RWPE2 (cell line): ENCODE measurements at regions not wholly inside any gene's neighbourhood (a gene's known extent, or its start where the extent isn't known, plus 50 kb on each side); places are given as distances from the start of the nearest gene placed in this dataset.

ENCODE experiments used
- ATAC-seq: fragments of 200-7000 bp; cut with Tn5 transposase; 3 replicates; pipeline ENCODE4 v1.9.1; 2021; ENCODE audit warnings: low read depth
- DNase-seq: peaks from one replicate; pipeline ENCODE4 v3.0.0-alpha.2; 2020; ENCODE audit warnings: low spot score
- H3K27ac ChIP-seq: fragments of 450-650 bp; 2 replicates; pipeline ENCODE4 v1.5.1; 2017; ENCODE audit warnings: mild to moderate bottlenecking; ENCODE audit not compliant: poor library complexity, severe bottlenecking
- H3K27me3 ChIP-seq: fragments of 250-450 bp; sonication (Bioruptor Pico); 2 replicates; pipeline ENCODE4 v1.5.1; 2021; ENCODE audit warnings: mild to moderate bottlenecking, moderate library complexity; ENCODE audit not compliant: insufficient read depth, poor library complexity, severe bottlenecking
- H3K36me3 ChIP-seq: fragments of 250-450 bp; sonication (Bioruptor Pico); 2 replicates; pipeline ENCODE4 v1.5.1; 2020; ENCODE audit warnings: low read depth, mild to moderate bottlenecking, moderate library complexity
- H3K4me1 ChIP-seq: fragments of 250-450 bp; sonication (Bioruptor Pico); 2 replicates; pipeline ENCODE4 v1.5.1; 2021; ENCODE audit warnings: mild to moderate bottlenecking, moderate library complexity; ENCODE audit not compliant: insufficient read depth, poor library complexity, severe bottlenecking
- H3K4me3 ChIP-seq: fragments of 250-450 bp; sonication (Bioruptor Pico); 2 replicates; pipeline ENCODE4 v1.5.1; 2021; ENCODE audit warnings: mild to moderate bottlenecking, moderate library complexity; ENCODE audit not compliant: severe bottlenecking
- H3K9me3 ChIP-seq: fragments of 250-450 bp; sonication (Bioruptor Pico); 2 replicates; pipeline ENCODE4 v1.5.1; 2021; ENCODE audit warnings: mild to moderate bottlenecking, moderate library complexity; ENCODE audit not compliant: severe bottlenecking
- TF ChIP-seq, protein P1 (sequence below): fragments of 450-650 bp; IDR thresholded peaks from one replicate; pipeline ENCODE4 v1.5.1; 2017; ENCODE audit warnings: mild to moderate bottlenecking, moderate library complexity; ENCODE audit not compliant: poor library complexity, severe bottlenecking

GRCh38 chr14:71748196-71748595, 184.0 kb upstream of the RGS6 start:
- Histone ChIP-seq H3K36me3 (no peaks in the 10 kb centered on the region), H3K4me1 (peaks cover 4% of the 10 kb centered on the region), H3K27me3 (no peaks in the 10 kb centered on the region), H3K4me3 (no peak overlapping the region), H3K27ac (no peak overlapping the region), H3K9me3 (peaks cover 11% of the 10 kb centered on the region)
- no peak for DNase-seq
- ATAC-seq = no peak
- TF ChIP-seq, protein P1, sequence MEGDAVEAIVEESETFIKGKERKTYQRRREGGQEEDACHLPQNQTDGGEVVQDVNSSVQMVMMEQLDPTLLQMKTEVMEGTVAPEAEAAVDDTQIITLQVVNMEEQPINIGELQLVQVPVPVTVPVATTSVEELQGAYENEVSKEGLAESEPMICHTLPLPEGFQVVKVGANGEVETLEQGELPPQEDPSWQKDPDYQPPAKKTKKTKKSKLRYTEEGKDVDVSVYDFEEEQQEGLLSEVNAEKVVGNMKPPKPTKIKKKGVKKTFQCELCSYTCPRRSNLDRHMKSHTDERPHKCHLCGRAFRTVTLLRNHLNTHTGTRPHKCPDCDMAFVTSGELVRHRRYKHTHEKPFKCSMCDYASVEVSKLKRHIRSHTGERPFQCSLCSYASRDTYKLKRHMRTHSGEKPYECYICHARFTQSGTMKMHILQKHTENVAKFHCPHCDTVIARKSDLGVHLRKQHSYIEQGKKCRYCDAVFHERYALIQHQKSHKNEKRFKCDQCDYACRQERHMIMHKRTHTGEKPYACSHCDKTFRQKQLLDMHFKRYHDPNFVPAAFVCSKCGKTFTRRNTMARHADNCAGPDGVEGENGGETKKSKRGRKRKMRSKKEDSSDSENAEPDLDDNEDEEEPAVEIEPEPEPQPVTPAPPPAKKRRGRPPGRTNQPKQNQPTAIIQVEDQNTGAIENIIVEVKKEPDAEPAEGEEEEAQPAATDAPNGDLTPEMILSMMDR = no peak

- ATAC-seq (no peak), DNase-seq (no peak)
- Histone ChIP-seq H3K27me3 (no peaks in the 10 kb centered on the region), H3K9me3 (peaks cover 11% of the 10 kb centered on the region), H3K36me3 (no peaks in the 10 kb centered on the region), H3K4me3 (no peak overlapping the region), H3K27ac (no peak overlapping the region), H3K4me1 (peaks cover 8% of the 10 kb centered on the region)
- TF ChIP-seq, protein P1 = no peak
Observed at GRCh38 chr14:71749613-71750238, 182.5 kb upstream of the RGS6 start.

DNA sequence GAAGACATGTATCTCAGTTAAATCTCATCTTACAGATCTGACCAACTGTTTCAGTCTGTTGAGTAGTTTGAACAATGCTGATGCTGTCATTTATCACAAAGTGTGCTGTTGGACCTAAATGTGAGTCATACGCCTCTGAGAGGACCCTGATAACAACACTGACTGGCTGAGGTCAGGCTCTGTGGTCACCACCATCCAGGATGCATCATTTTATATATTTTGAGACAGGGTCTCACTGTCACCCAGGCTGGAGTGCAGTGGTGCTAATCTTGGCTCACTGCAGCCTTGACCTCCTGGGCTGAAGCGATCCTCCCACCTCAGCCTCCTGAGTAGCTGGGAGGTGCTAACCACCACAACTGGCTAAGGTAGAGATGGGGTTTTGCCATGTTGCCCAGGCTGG, 181.0 kb upstream of the RGS6 start:
- TF ChIP-seq, protein P1 = no peak
- Histone ChIP-seq H3K4me1 (peaks cover 8% of the 10 kb centered on the region), H3K4me3 (no peak overlapping the region), H3K36me3 (no peaks in the 10 kb centered on the region), H3K27ac (no peak overlapping the region), H3K9me3 (peaks cover 11% of the 10 kb centered on the region), H3K27me3 (no peaks in the 10 kb centered on the region)
- no peak for DNase-seq
- ATAC-seq = no peak

DNA sequence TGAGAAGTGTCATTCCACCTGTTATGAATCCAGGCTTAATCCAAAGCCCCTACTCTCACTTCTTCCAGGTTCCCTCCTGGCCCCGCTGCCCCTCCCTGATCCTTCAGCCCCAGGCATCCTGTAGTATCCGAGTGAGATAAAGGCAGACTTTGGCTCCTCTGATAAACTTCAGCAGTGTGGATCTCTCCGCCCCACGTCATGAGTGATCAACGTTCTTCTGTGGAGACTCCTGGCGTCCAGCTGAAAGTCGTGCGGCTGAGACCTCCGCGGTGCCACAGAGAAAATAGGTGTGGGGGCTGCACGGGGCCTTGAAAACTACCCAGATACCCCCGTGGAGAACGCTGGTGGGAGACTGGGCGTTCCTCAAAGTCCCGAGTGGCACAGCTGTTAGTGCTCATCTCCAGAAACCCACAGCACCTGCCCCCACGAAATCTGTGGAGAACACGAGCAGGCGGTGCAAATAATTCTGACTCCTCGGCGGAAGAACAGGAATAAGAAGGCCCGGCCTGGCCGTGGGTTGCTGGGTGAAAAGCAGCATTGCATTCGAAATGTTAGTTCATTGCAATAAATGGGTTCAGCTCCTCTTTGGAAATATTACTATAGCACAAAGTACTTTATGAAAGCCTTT, 180.0 kb upstream of the RGS6 start:
- Histone ChIP-seq H3K4me1 (peaks cover 8% of the 10 kb centered on the region), H3K27ac (no peak overlapping the region), H3K36me3 (no peaks in the 10 kb centered on the region), H3K9me3 (peaks cover 11% of the 10 kb centered on the region), H3K4me3 (no peak overlapping the region), H3K27me3 (no peaks in the 10 kb centered on the region)
- TF ChIP-seq, protein P1 = no peak
- no peak for ATAC-seq
- no peak for DNase-seq
